Muscle of leg (tissue), 3 donors: ENCODE measurements at regions not wholly inside any gene's neighbourhood (a gene's known extent, or its start where the extent isn't known, plus 50 kb on each side); places are given as distances from the start of the nearest gene placed in this dataset.

Source experiments
- DNase-seq: peaks from one replicate; pipeline ENCODE4 v3.0.0; 2013
- H3K27ac ChIP-seq: one replicate; pipeline ENCODE4 v1.5.1; 2013; ENCODE audit warnings: mild to moderate bottlenecking, low read length, control low read depth
- H3K27me3 ChIP-seq: one replicate; pipeline ENCODE4 v1.6.1; 2013; ENCODE audit warnings: low read length; ENCODE audit not compliant: control insufficient read depth, insufficient read depth
- H3K36me3 ChIP-seq: one replicate; pipeline ENCODE4 v1.6.1; 2013; ENCODE audit warnings: low read length; ENCODE audit not compliant: control insufficient read depth, insufficient read depth
- H3K4me1 ChIP-seq: one replicate; pipeline ENCODE4 v1.6.1; 2013; ENCODE audit warnings: low read length; ENCODE audit not compliant: control insufficient read depth, insufficient read depth
- H3K4me3 ChIP-seq: one replicate; pipeline ENCODE4 v1.5.1; 2013; ENCODE audit warnings: low read length, control low read depth
- H3K9me3 ChIP-seq: replicated peaks from 2 replicates; pipeline ENCODE4 v1.6.1; 2013; ENCODE audit warnings: low read depth, low read length; ENCODE audit not compliant: control insufficient read depth
- WGBS: methylation state at CpG from one replicate; pipeline ENCODE4 v1.1.5; 2013; ENCODE audit warnings: missing lambda C conversion rate; ENCODE audit not compliant: insufficient coverage; 5-methylcytosine and 5-hydroxymethylcytosine counted together

GRCh38 chr12:81022531-81022930 lies 55.3 kb upstream of the ACSS3 start:
- Histone ChIP-seq H3K4me3 (no peak overlapping the region), H3K9me3 (no peaks in the 10 kb centered on the region), H3K36me3 (no peaks in the 10 kb centered on the region), H3K4me1 (no peaks in the 10 kb centered on the region), H3K27ac (no peak overlapping the region), H3K27me3 (no peaks in the 10 kb centered on the region)
- DNase-seq: no peak
- no CpG with 5 or more reads among the region's 1 CpG for WGBS

GRCh38 chr12:81021834-81022233 lies 56.0 kb upstream of the ACSS3 start:
- Histone ChIP-seq H3K4me3 (no peak overlapping the region), H3K27ac (no peak overlapping the region), H3K4me1 (no peaks in the 10 kb centered on the region), H3K27me3 (no peaks in the 10 kb centered on the region), H3K36me3 (no peaks in the 10 kb centered on the region), H3K9me3 (no peaks in the 10 kb centered on the region)
- no CpG with 5 or more reads among the region's 1 CpG for WGBS
- DNase-seq: no peak

- WGBS: no CpG with 5 or more reads among the region's 3 CpGs
- no peaks in the 10 kb centered on the region for H3K36me3 ChIP-seq
- no peak overlapping the region for H3K4me3 ChIP-seq
Observed at GRCh38 chr12:81021131-81021748, 56.6 kb upstream of the ACSS3 start.

GRCh38 chr12:81017792-81018191 lies 60.1 kb upstream of the ACSS3 start:
- H3K9me3 ChIP-seq: no peaks in the 10 kb centered on the region
- 77% methylated on average over 2 of the region's 3 CpGs for WGBS
- no peaks in the 10 kb centered on the region for H3K27me3 ChIP-seq
- no peak for DNase-seq
- no peaks in the 10 kb centered on the region for H3K4me1 ChIP-seq
- no peak overlapping the region for H3K4me3 ChIP-seq
- no peak overlapping the region for H3K27ac ChIP-seq
- no peaks in the 10 kb centered on the region for H3K36me3 ChIP-seq

More at GRCh38 chr12:81021131-81021748, 56.6 kb upstream of the ACSS3 start:
- no peak overlapping the region for H3K27ac ChIP-seq
- no peaks in the 10 kb centered on the region for H3K9me3 ChIP-seq
- no peaks in the 10 kb centered on the region for H3K27me3 ChIP-seq
- no peaks in the 10 kb centered on the region for H3K4me1 ChIP-seq
- no peak for DNase-seq

- Histone ChIP-seq H3K36me3 (no peaks in the 10 kb centered on the region), H3K4me1 (no peaks in the 10 kb centered on the region), H3K27ac (no peak overlapping the region), H3K4me3 (no peak overlapping the region), H3K27me3 (no peaks in the 10 kb centered on the region), H3K9me3 (no peaks in the 10 kb centered on the region)
- DNase-seq: no peak
- WGBS: 70% methylated on average over 2 of the region's 6 CpGs
Observed at GRCh38 chr12:81015510-81015909, 62.4 kb upstream of the ACSS3 start.

- peak; percentile 72 for DNase-seq
- Histone ChIP-seq H3K4me1 (no peaks in the 10 kb centered on the region), H3K36me3 (no peaks in the 10 kb centered on the region), H3K9me3 (no peaks in the 10 kb centered on the region), H3K27me3 (no peaks in the 10 kb centered on the region), H3K27ac (no peak overlapping the region), H3K4me3 (no peak overlapping the region)
- WGBS: 17% methylated on average over 1 of the region's 1 CpG
Observed at GRCh38 chr12:81010641-81011040, 67.2 kb upstream of the ACSS3 start.

- Histone ChIP-seq H3K4me1 (no peaks in the 10 kb centered on the region), H3K27ac (no peak overlapping the region), H3K27me3 (no peaks in the 10 kb centered on the region), H3K36me3 (no peaks in the 10 kb centered on the region), H3K9me3 (no peaks in the 10 kb centered on the region), H3K4me3 (no peak overlapping the region)
- DNase-seq: peak; percentile 36
- 80% methylated on average over 1 of the region's 2 CpGs for WGBS
Observed at GRCh38 chr12:81005606-81006005, 67.9 kb upstream of the LIN7A start.

GRCh38 chr12:81000831-81001230 lies 63.1 kb upstream of the LIN7A start:
- H3K36me3 ChIP-seq: no peaks in the 10 kb centered on the region
- no peaks in the 10 kb centered on the region for H3K9me3 ChIP-seq
- no peak overlapping the region for H3K4me3 ChIP-seq
- no peaks in the 10 kb centered on the region for H3K4me1 ChIP-seq
- no peak for DNase-seq
- no peaks in the 10 kb centered on the region for H3K27me3 ChIP-seq
- H3K27ac ChIP-seq: no peak overlapping the region

GRCh38 chr12:80988986-80989385 lies 51.3 kb upstream of the LIN7A start:
- WGBS: 76% methylated on average over 2 of the region's 3 CpGs
- H3K36me3 ChIP-seq: no peaks in the 10 kb centered on the region
- H3K27me3 ChIP-seq: no peaks in the 10 kb centered on the region
- no peak overlapping the region for H3K4me3 ChIP-seq
- no peak overlapping the region for H3K27ac ChIP-seq
- no peaks in the 10 kb centered on the region for H3K4me1 ChIP-seq
- H3K9me3 ChIP-seq: no peaks in the 10 kb centered on the region
- DNase-seq: no peak
